ENCODE measurements at regions not wholly inside any gene's neighbourhood (a gene's known extent, or its start where the extent isn't known, plus 50 kb on each side); places are given as distances from the start of the nearest gene placed in this dataset.
"Not testable (repeated sequence)": the region's sequence is repeated elsewhere in the genome, so short reads cannot be mapped to it uniquely, and the experiment has no call there.

GRCh38 chr1:121443001-121443540, 258.3 kb downstream of the SRGAP2C start:
- Histone ChIP-seq H3K4me1 (no peaks in the 10 kb centered on the region), H3K4me3 (no peak overlapping the region), H3K9me3 (no peaks in the 10 kb centered on the region), H3K36me3 (no peaks in the 10 kb centered on the region), H3K27me3 (no peaks in the 10 kb centered on the region), H3K27ac (no peak overlapping the region)
- TF ChIP-seq EP300 (IDR thresholded peaks at IDR 0.05) (no peak), POLR2AphosphoS5 (IDR thresholded peaks at IDR 0.05) (no peak), POLR2A (IDR thresholded peaks at IDR 0.05) (no peak), CTCF (IDR thresholded peaks at IDR 0.05) (no peak)
- 64 to 76% methylated on average over 4 of the region's 4 CpGs for WGBS, 2 donors
- no peak for DNase-seq
- intact Hi-C loops (cut with DNase I): no loop called here

- intact Hi-C loops (cut with DNase I): no loop called here
Observed at GRCh38 chr1:121444096-121444495, 259.3 kb downstream of the SRGAP2C start.

GRCh38 chr1:121445679-121446078, 260.9 kb downstream of the SRGAP2C start:
- H3K4me1 ChIP-seq: no peaks in the 10 kb centered on the region
- no peaks in the 10 kb centered on the region for H3K9me3 ChIP-seq
- H3K27ac ChIP-seq: no peak overlapping the region
- H3K4me3 ChIP-seq: no peak overlapping the region
- TF ChIP-seq POLR2AphosphoS5 (IDR thresholded peaks at IDR 0.05) (no peak), CTCF (IDR thresholded peaks at IDR 0.05) (no peak), POLR2A (IDR thresholded peaks at IDR 0.05) (no peak), EP300 (IDR thresholded peaks at IDR 0.05) (no peak)
- H3K36me3 ChIP-seq: no peaks in the 10 kb centered on the region
- H3K27me3 ChIP-seq: no peaks in the 10 kb centered on the region
- intact Hi-C loops (cut with DNase I): no loop called here
- no peak for DNase-seq

More at GRCh38 chr1:121444096-121444495, 259.3 kb downstream of the SRGAP2C start:
- H3K9me3 ChIP-seq: no peaks in the 10 kb centered on the region
- DNase-seq: no peak
- no peak overlapping the region for H3K27ac ChIP-seq
- no peaks in the 10 kb centered on the region for H3K27me3 ChIP-seq
- H3K4me3 ChIP-seq: no peak overlapping the region
- H3K4me1 ChIP-seq: no peaks in the 10 kb centered on the region
- TF ChIP-seq EP300 (IDR thresholded peaks at IDR 0.05) (no peak), POLR2A (IDR thresholded peaks at IDR 0.05) (no peak), POLR2AphosphoS5 (IDR thresholded peaks at IDR 0.05) (no peak), CTCF (IDR thresholded peaks at IDR 0.05) (no peak)
- H3K36me3 ChIP-seq: no peaks in the 10 kb centered on the region

DNA sequence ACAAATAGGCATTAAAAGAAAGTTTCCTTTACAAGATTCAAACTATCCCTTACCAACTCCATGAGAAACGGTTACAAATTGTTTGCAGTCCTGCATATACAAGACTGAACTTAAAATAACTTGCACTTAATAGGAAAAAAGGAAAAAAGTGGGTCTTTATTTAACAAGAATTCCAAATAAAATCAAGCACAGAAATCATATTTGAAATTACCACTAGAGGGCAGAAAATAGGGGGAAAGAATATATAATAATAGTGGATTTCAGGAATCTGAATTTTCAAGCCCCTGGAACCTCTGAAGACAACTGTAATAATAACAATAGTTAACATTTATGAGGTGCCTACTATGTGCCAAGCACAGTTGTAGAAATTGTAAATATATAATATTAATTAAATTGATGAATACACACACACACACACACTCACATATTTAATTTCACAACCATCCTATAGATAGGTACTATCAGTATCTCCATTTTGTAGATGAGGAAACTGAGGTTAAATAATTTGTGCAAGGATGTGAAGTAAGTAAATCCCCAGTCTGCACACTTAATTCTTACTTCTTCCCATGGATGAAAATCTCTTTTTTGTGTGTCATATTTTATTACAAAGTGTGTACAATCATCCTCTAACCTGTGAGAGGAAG, 262.6 kb downstream of the SRGAP2C start:
- H3K27ac ChIP-seq; H3K36me3 ChIP-seq; H3K27me3 ChIP-seq; intact Hi-C loops (cut with DNase I); H3K4me1 ChIP-seq; H3K4me3 ChIP-seq; DNase-seq; H3K9me3 ChIP-seq: not testable (repeated sequence)
- TF ChIP-seq CTCF (IDR thresholded peaks at IDR 0.05): peak in 1 of 4 experiments; percentile 42
- WGBS, 2 donors: 4 to 21% methylated on average over 1 of the region's 1 CpG

DNA sequence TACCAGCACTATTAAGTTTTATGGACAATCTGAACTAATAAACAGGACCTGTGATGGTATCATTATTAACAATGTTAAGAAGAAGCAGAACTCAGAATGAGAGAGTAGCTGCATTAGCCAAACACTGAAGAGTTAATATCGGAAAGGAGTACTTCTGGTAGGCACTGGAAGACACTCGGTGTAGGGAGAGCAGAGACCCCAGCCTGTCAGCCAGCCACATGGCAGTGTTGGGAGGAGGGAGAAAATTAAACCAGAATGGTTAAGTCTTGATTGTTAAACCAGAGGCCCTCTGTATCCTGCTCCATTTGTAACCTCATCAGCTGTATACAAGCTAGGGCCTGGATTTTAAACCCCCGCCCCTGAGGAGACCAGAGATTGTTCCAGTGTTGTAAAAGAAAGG, 263.3 kb downstream of the SRGAP2C start:
- DNase-seq; H3K27ac ChIP-seq; H3K36me3 ChIP-seq; H3K27me3 ChIP-seq; H3K4me3 ChIP-seq; intact Hi-C loops (cut with DNase I); H3K4me1 ChIP-seq; H3K9me3 ChIP-seq: not testable (repeated sequence)
- 60 to 79% methylated on average over 3 of the region's 3 CpGs for WGBS, 2 donors

Measured in sigmoid colon (tissue), 6 donors.